Cardiac muscle cell (in vitro differentiated cells and primary cell): ENCODE measurements at regions not wholly inside any gene's neighbourhood (a gene's known extent, or its start where the extent isn't known, plus 50 kb on each side); places are given as distances from the start of the nearest gene placed in this dataset.
A peak's percentile ranks its signal among the peaks of the same experiment; 100 is the strongest.
"Not testable (repeated sequence)": the region's sequence is repeated elsewhere in the genome, so short reads cannot be mapped to it uniquely, and the experiment has no call there.

Source experiments
- DNase-seq, 2 donors: peaks; one replicate each; pipeline versions ENCODE4 v3.0.0 to v3.0.0-alpha.2; 2010 to 2017; ENCODE audit warnings: low read depth in 1 of 2, low spot score in 1 of 2
- H3K27ac ChIP-seq: fragments of 200-600 bp; sonication (generic); 2 replicates; pipeline ENCODE4 v1.5.1; 2016
- H3K27me3 ChIP-seq: fragments of 200-600 bp; sonication (generic); 2 replicates; pipeline ENCODE4 v1.6.0; 2016; ENCODE audit warnings: control low read depth
- H3K36me3 ChIP-seq: fragments of 200-600 bp; sonication (generic); 2 replicates; pipeline ENCODE4 v1.5.1; 2016; ENCODE audit warnings: control low read depth
- H3K4me1 ChIP-seq: fragments of 200-600 bp; sonication (generic); 2 replicates; pipeline ENCODE4 v1.8.1; 2017; ENCODE audit warnings: low read depth, mild to moderate bottlenecking, mixed run types
- H3K4me3 ChIP-seq: fragments of 200-600 bp; sonication (generic); 2 replicates; pipeline ENCODE4 v1.5.1; 2016; ENCODE audit warnings: mild to moderate bottlenecking
- H3K9me3 ChIP-seq: fragments of 200-600 bp; sonication (generic); 2 replicates; pipeline ENCODE4 v1.5.1; 2017; ENCODE audit warnings: low read depth, mild to moderate bottlenecking, control low read depth
- TF ChIP-seq, protein P1 (sequence below): IDR thresholded peaks from 2 replicates; pipeline ENCODE4 v1.5.1; 2012; ENCODE audit warnings: low read depth, mild to moderate bottlenecking, low read length

DNA sequence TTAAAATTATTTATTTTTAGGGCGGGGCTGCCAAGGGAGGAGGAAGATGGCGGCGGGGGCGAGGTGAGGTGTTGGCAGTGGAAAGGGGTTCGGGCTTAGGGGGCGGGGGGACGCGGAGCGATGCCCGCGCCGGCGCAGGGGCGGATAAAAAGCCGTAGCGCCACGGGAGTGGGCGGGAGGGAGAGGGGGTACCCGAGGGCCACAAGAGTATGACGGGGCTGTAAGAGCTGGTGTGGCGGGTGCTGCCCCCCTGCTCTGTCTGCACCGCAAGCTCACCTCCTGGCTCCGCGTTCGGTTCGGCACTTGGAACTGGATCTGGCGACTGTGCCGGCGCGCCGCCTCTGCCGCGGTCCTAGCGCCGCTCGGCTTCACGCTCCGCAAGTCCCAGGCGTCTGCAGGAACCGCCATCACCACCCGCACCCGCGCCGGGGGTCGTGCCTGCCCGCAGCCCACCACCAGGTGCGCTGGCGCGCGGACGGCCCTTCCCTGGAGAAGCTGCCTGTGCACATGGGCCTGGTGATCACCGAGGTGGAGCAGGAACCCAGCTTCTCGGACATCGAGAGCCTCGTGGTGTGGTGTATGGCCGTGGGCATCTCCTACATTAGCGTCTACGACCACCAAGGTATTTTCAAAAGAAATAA, 265.2 kb upstream of the SGCG start:
- peak; percentile 68 to 71 for DNase-seq
- TF ChIP-seq, protein P1, sequence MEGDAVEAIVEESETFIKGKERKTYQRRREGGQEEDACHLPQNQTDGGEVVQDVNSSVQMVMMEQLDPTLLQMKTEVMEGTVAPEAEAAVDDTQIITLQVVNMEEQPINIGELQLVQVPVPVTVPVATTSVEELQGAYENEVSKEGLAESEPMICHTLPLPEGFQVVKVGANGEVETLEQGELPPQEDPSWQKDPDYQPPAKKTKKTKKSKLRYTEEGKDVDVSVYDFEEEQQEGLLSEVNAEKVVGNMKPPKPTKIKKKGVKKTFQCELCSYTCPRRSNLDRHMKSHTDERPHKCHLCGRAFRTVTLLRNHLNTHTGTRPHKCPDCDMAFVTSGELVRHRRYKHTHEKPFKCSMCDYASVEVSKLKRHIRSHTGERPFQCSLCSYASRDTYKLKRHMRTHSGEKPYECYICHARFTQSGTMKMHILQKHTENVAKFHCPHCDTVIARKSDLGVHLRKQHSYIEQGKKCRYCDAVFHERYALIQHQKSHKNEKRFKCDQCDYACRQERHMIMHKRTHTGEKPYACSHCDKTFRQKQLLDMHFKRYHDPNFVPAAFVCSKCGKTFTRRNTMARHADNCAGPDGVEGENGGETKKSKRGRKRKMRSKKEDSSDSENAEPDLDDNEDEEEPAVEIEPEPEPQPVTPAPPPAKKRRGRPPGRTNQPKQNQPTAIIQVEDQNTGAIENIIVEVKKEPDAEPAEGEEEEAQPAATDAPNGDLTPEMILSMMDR, result no peak
- Histone ChIP-seq H3K4me3 (peak overlapping the region; percentile 62), H3K27ac (no peak overlapping the region), H3K27me3 (no peaks in the 10 kb centered on the region), H3K4me1 (no peaks in the 10 kb centered on the region), H3K9me3 (no peaks in the 10 kb centered on the region), H3K36me3 (no peaks in the 10 kb centered on the region)

DNA sequence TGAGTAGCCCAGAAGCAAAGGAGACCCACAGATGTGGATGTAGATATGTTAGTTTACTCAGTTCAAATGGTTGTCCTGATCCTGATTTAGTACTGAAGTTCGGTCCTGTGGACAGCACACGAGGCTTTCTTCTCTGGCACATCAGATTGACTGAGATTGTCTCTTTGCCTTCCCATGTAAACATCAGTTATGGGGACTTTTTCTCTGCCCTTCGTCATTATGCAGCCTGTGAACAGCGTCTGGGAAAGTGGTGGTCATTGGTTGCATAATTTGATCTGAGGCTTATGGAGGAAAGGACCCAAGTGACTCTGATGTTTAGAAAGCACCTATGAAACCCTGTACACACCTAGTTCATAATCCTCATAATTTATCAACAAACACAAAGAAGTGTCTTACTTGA, 264.5 kb upstream of the SGCG start:
- not testable (repeated sequence) for H3K4me1 ChIP-seq, H3K36me3 ChIP-seq, H3K27ac ChIP-seq, H3K9me3 ChIP-seq, H3K27me3 ChIP-seq
- peak in 1 of 2 donors; percentile 1 for DNase-seq
- H3K4me3 ChIP-seq, result peak overlapping the region; percentile 62

DNA sequence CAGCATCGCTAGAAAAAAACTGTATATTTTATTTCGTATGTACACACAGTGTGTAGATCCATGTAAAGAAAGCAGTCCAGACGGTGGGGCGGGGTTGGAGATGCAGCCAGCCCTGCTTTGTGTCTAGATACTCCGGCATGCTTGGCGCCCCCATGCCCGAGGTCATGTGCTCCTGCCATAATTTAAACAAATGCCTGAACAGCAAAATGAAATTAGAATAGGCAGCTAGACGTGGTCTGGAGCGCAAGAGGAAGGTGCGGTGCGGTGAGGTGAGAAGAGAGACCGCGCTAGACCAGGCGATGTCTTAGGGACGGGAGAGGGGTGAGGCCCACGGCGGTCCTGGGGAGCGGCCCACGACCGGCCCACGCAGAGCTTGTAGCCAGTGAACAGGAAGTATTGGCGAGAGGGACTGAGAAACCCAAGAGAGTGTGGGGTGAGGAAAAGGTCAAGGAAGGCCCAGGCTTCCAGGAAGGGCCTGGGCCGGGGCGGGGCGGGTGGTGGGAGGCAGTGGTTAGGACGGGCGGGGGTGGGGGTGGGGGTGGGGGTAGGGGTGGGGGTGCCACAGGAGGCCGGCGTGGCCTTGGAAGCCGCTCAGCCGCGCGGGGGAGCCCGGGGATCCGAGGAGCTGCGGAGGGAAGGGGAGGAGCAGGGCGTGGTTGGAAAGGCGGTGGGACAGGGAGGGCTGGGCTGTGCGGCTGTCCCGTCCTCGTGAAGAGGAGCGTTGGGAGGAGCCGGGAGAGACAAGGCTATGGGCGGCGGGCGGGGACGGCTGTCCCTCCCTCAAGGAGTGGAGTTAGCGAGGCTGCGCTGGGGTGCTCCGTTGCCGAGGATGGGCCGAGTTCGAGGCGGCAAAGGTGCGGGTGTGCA, 254.7 kb upstream of the SGCG start:
- peak; percentile 2 to 84 for DNase-seq
- peaks cover 6% of the 10 kb centered on the region for H3K27me3 ChIP-seq
- no peaks in the 10 kb centered on the region for H3K4me1 ChIP-seq
- H3K27ac ChIP-seq, result no peak overlapping the region
- no peak overlapping the region for H3K4me3 ChIP-seq
- H3K9me3 ChIP-seq, result no peaks in the 10 kb centered on the region
- H3K36me3 ChIP-seq, result no peaks in the 10 kb centered on the region
- TF ChIP-seq, protein P1, result no peak

DNA sequence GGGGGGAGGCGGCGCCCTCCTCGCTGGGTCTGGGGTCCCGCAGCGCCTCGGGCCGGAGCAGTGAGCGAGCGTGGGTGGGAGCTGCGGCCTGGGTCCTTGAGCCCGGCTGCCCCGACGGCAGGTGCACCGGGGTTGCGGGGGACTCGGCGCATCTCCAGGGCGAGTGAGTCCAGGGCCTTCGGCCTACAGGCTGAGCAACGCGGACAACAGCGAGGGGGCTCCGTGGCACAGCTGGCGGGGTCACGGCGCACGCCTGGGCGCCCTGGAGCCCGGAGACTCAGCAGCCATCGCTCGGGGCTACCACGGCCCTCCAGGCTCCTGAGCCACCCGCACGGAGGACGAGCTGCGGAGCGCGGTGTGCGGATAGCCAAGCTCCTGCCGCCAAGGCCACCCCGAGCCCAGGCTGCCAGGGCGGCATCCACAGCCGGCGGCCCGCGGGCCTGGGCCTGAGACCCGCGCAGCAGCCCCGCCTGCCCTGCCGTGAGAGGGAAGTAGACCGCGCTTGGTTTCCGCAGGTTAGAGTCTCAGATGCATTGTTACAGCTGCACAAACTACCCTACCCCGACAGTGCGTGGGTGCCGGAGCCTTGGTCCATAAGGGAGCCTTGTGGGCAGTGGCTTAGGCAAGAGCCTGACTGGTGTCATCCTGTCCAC, 253.9 kb upstream of the SGCG start:
- no peaks in the 10 kb centered on the region for H3K4me1 ChIP-seq
- H3K4me3 ChIP-seq, result no peak overlapping the region
- no peaks in the 10 kb centered on the region for H3K36me3 ChIP-seq
- peaks cover 6% of the 10 kb centered on the region for H3K27me3 ChIP-seq
- no peaks in the 10 kb centered on the region for H3K9me3 ChIP-seq
- H3K27ac ChIP-seq, result no peak overlapping the region
- TF ChIP-seq, protein P1, result no peak
- peak in 1 of 2 donors; percentile 5 for DNase-seq

DNA sequence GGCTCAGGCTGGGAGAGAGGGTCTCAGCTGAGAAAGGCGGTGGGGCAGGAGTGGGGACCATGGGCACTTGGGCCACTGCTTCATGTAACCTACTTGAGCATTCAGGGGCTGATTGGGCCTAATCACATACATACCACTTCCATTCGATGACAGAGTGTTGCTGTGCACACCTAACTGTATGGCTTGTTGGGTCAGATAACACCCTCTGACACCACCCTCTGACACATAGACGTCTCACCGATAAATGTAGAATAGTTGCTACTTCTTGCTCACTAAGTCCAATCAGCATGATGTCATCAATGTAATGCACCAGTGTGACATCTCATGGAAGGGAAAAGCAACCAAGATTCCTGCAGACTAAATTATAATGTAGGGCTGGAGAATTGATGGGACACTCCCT, 252.9 kb upstream of the SGCG start:
- not testable (repeated sequence) for H3K4me3 ChIP-seq, H3K9me3 ChIP-seq, H3K27me3 ChIP-seq, DNase-seq, H3K36me3 ChIP-seq, H3K27ac ChIP-seq, H3K4me1 ChIP-seq

DNA sequence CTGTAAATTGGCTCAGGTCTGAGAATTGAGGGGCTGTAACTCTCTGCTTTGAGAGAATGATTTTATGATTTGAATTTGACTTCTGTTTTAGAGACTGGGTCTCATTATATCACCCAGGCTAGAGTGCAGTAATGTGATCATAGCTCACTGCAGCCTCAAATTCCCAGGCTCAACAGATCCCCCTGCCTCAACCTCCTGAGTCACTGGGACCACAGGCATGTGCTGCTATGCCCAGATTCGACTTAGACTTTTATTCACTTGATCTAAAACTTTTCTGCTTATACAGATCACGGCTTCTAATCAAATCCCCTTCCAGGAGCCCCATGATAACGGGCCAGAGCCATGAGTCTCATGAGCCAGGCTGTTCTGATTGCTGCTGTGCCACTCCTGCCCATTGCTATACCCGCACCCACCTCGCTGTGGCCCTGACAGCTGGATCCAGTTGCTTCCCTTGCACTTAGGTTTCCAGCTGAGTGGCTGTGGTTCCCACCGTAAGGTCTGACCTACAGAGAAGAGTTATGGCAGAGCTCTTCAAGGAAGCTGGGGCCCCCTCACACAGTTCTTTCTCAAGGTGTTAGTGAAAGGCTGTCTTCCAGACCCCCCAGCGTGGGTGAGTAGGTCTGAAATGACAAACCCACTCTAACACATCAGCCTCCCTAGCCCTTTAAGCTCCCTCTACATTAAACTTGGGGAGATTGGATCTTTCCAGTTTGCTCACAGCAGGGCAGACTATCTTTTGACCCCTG, 251.2 kb upstream of the SGCG start:
- H3K36me3 ChIP-seq, result no peaks in the 10 kb centered on the region
- H3K27ac ChIP-seq, result no peak overlapping the region
- TF ChIP-seq, protein P1, result no peak
- H3K9me3 ChIP-seq, result no peaks in the 10 kb centered on the region
- no peak for DNase-seq
- H3K4me3 ChIP-seq, result no peak overlapping the region
- H3K4me1 ChIP-seq, result no peaks in the 10 kb centered on the region
- peaks cover 6% of the 10 kb centered on the region for H3K27me3 ChIP-seq
